Cardiac muscle cell (in vitro differentiated cells and primary cell): ENCODE measurements at regions not wholly inside any gene's neighbourhood (a gene's known extent, or its start where the extent isn't known, plus 50 kb on each side); places are given as distances from the start of the nearest gene placed in this dataset.
A peak's percentile ranks its signal among the peaks of the same experiment; 100 is the strongest.
"Not testable (repeated sequence)": the region's sequence is repeated elsewhere in the genome, so short reads cannot be mapped to it uniquely, and the experiment has no call there.

Experiments used
- DNase-seq, 2 donors: peaks; one replicate each; pipeline versions ENCODE4 v3.0.0 to v3.0.0-alpha.2; 2010 to 2017; ENCODE audit warnings: low read depth in 1 of 2, low spot score in 1 of 2
- H3K27ac ChIP-seq: fragments of 200-600 bp; sonication (generic); 2 replicates; pipeline ENCODE4 v1.5.1; 2016
- H3K27me3 ChIP-seq: fragments of 200-600 bp; sonication (generic); 2 replicates; pipeline ENCODE4 v1.6.0; 2016; ENCODE audit warnings: control low read depth
- H3K36me3 ChIP-seq: fragments of 200-600 bp; sonication (generic); 2 replicates; pipeline ENCODE4 v1.5.1; 2016; ENCODE audit warnings: control low read depth
- H3K4me1 ChIP-seq: fragments of 200-600 bp; sonication (generic); 2 replicates; pipeline ENCODE4 v1.8.1; 2017; ENCODE audit warnings: low read depth, mild to moderate bottlenecking, mixed run types
- H3K4me3 ChIP-seq: fragments of 200-600 bp; sonication (generic); 2 replicates; pipeline ENCODE4 v1.5.1; 2016; ENCODE audit warnings: mild to moderate bottlenecking
- H3K9me3 ChIP-seq: fragments of 200-600 bp; sonication (generic); 2 replicates; pipeline ENCODE4 v1.5.1; 2017; ENCODE audit warnings: low read depth, mild to moderate bottlenecking, control low read depth
- TF ChIP-seq, protein P1 (sequence below): IDR thresholded peaks from 2 replicates; pipeline ENCODE4 v1.5.1; 2012; ENCODE audit warnings: low read depth, mild to moderate bottlenecking, low read length

DNA sequence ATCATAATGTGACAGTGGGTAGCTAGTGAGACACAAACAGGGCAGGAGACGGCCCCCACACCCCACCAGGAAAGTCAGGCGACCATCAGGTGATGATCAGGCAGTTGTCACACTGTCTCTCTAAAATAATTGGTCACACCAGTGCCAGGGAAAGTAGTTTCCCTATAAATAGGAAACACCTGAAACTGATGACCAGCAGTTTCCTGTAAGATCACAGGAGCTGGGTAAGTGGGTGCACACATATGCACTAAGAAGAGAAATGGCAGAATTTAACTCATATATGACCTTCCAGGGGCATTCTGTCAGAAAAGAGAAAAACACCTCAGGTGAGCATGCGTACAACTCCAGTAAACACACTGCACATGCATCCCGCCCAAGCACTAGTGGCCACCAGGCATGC, 620.5 kb upstream of the GHITM start:
- Histone ChIP-seq H3K27ac (no peak overlapping the region), H3K36me3 (no peaks in the 10 kb centered on the region), H3K4me1 (no peaks in the 10 kb centered on the region), H3K9me3 (no peaks in the 10 kb centered on the region), H3K27me3 (no peaks in the 10 kb centered on the region), H3K4me3 (no peak overlapping the region)
- DNase-seq = no peak
- TF ChIP-seq, protein P1, sequence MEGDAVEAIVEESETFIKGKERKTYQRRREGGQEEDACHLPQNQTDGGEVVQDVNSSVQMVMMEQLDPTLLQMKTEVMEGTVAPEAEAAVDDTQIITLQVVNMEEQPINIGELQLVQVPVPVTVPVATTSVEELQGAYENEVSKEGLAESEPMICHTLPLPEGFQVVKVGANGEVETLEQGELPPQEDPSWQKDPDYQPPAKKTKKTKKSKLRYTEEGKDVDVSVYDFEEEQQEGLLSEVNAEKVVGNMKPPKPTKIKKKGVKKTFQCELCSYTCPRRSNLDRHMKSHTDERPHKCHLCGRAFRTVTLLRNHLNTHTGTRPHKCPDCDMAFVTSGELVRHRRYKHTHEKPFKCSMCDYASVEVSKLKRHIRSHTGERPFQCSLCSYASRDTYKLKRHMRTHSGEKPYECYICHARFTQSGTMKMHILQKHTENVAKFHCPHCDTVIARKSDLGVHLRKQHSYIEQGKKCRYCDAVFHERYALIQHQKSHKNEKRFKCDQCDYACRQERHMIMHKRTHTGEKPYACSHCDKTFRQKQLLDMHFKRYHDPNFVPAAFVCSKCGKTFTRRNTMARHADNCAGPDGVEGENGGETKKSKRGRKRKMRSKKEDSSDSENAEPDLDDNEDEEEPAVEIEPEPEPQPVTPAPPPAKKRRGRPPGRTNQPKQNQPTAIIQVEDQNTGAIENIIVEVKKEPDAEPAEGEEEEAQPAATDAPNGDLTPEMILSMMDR = no peak

DNA sequence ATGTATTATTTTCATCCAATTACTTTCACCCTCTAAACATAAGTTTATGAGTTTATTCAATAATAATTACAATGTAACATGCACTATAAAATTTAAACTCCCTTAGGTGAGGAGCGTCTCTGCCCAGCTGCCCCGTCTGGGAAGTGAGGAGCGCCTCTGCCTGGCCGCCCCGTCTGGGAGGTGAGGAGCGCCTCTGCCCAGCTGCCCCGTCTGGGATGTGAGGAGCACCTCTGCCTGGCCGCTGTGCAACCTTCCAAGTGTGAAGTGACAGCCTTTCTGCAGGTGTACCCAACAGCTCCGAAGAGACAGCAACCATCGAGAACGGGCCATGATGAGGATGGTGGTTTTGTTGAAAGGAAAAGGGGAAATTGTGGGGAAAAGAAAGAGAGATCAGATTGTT, 618.9 kb upstream of the GHITM start:
- H3K4me1 ChIP-seq, H3K36me3 ChIP-seq, DNase-seq, H3K27me3 ChIP-seq, H3K9me3 ChIP-seq, H3K27ac ChIP-seq, H3K4me3 ChIP-seq: not testable (repeated sequence)

DNA sequence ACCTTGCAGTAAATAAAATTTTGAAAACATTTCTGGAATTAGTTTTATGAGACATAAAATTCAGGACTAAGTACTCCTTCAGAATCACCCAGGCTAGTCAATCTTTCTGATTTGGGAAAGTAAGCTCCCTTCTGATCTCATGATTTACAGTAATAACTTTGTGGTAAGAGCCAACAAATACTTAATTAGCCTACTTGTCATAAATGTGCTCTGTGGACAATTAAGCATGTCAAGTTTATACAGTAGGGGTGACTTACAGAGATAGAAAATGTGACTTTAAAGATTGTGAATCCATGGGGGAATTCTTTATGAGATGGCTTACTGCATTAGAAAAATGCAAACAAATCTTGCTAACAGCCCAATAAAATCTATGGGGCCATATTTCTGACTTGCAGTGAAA, 616.9 kb upstream of the GHITM start:
- Histone ChIP-seq H3K36me3 (no peaks in the 10 kb centered on the region), H3K27ac (peak overlapping the region; percentile 60)

DNA sequence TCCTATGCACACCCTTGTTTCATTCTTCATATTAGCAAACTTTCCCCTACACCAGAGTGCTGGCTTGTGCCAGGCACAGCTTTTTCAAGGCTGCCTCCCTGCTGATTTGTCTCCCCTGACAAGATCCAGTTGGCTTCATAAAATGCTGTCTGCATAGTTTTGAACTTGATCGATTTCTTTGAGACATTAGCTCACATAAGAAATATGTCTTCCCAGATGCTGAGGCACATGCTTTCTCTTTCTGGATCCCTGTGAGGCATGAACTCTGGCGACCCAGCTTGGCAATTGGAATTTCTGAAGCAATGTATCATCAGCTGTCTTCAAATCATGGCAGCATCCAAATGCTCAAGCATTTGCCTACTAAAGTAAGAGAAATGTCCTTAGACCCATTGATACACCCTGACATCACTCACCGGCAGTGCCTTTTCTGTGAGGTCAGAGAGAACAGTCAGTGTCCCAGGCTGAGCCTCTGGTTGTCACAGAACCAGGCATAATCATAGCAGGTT, 616.4 kb upstream of the GHITM start:
- TF ChIP-seq, protein P1 = no peak
- DNase-seq = no peak
- Histone ChIP-seq H3K9me3 (no peaks in the 10 kb centered on the region), H3K27ac (peak overlapping the region; percentile 66), H3K36me3 (no peaks in the 10 kb centered on the region), H3K27me3 (no peaks in the 10 kb centered on the region), H3K4me3 (no peak overlapping the region), H3K4me1 (no peaks in the 10 kb centered on the region)

More for the DNA sequence above, 616.9 kb upstream of the GHITM start:
- TF ChIP-seq, protein P1 = no peak
- Histone ChIP-seq H3K27me3 (no peaks in the 10 kb centered on the region), H3K9me3 (no peaks in the 10 kb centered on the region), H3K4me3 (no peak overlapping the region), H3K4me1 (no peaks in the 10 kb centered on the region)
- DNase-seq = no peak

DNA sequence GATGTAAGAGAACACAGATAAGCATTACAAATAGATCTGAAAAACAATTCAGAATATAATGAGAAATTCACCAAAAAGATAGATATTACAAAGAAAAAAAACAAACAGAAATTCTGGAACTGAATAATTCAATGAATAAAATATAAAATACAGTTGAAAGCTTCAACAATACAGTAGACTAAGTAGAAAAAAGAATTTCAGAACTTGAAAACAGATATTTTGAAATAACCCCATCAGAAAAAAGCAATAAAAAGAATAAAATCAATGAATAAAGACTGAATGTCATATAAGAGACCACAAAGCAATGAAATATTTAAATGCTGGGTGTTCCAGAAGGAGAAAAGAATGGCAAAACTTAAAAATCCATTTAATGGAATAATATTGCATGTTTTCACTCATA, 611.4 kb upstream of the GHITM start:
- H3K9me3 ChIP-seq = no peaks in the 10 kb centered on the region
- TF ChIP-seq, protein P1 = no peak
- H3K4me3 ChIP-seq = no peak overlapping the region
- DNase-seq = no peak
- H3K27me3 ChIP-seq = no peaks in the 10 kb centered on the region
- no peak overlapping the region for H3K27ac ChIP-seq
- no peaks in the 10 kb centered on the region for H3K4me1 ChIP-seq
- no peaks in the 10 kb centered on the region for H3K36me3 ChIP-seq

DNA sequence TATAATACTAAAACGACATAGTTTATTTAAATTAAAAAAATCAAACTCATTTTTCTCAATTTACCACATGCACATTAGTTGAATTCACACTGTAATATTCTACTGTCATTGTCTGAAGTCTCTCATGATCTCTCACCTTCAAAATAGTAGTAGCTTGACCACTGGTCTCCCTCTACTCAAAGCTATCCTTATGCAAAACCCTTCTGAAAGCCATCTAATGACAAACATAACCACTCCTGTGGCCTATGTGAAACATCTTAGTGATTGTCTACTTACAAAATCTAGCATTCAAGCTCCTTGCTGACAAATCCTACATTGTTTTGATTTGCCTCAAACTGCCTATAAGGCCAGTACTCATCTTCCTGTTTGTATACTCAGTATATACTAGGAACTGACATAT, 606.0 kb upstream of the GHITM start:
- Histone ChIP-seq H3K36me3 (no peaks in the 10 kb centered on the region), H3K4me1 (peaks cover 5% of the 10 kb centered on the region), H3K9me3 (no peaks in the 10 kb centered on the region), H3K4me3 (no peak overlapping the region), H3K27me3 (no peaks in the 10 kb centered on the region), H3K27ac (no peak overlapping the region)
- TF ChIP-seq, protein P1 = no peak
- no peak for DNase-seq
